ENCODE measurements at regions not wholly inside any gene's neighbourhood (a gene's known extent, or its start where the extent isn't known, plus 50 kb on each side); places are given as distances from the start of the nearest gene placed in this dataset.

GRCh38 chr7:25815711-25816110, 336.3 kb upstream of the NFE2L3 start:
- DNase-seq (ENCODE audit: low read depth): no peak
- TF ChIP-seq CTCF (conservative IDR thresholded peaks at IDR 0.05; ENCODE audit: low read depth, low read length): no peak
- no peak overlapping the region for H3K4me3 ChIP-seq (ENCODE audit: low read depth, low read length)

- TF ChIP-seq CTCF (conservative IDR thresholded peaks at IDR 0.05; ENCODE audit: low read depth, low read length): peak; percentile 61
These were observed 331.5 kb upstream of the NFE2L3 start for GRCh38 chr7:25820432-25821040.

GRCh38 chr7:25821225-25821624, 330.8 kb upstream of the NFE2L3 start:
- H3K4me3 ChIP-seq (ENCODE audit: low read depth, low read length): no peak overlapping the region
- no peak for TF ChIP-seq CTCF (conservative IDR thresholded peaks at IDR 0.05; ENCODE audit: low read depth, low read length)
- DNase-seq (ENCODE audit: low read depth): no peak

More at GRCh38 chr7:25820432-25821040, 331.5 kb upstream of the NFE2L3 start:
- peak; percentile 33 for DNase-seq (ENCODE audit: low read depth)
- no peak overlapping the region for H3K4me3 ChIP-seq (ENCODE audit: low read depth, low read length)

- no peak for DNase-seq (ENCODE audit: low read depth)
- no peak for TF ChIP-seq CTCF (conservative IDR thresholded peaks at IDR 0.05; ENCODE audit: low read depth, low read length)
These were observed 329.2 kb upstream of the NFE2L3 start for GRCh38 chr7:25822823-25823222.

GRCh38 chr7:25823571-25823970, 328.4 kb upstream of the NFE2L3 start:
- DNase-seq (ENCODE audit: low read depth): no peak
- H3K4me3 ChIP-seq (ENCODE audit: low read depth, low read length): no peak overlapping the region
- no peak for TF ChIP-seq CTCF (conservative IDR thresholded peaks at IDR 0.05; ENCODE audit: low read depth, low read length)

More at GRCh38 chr7:25822823-25823222, 329.2 kb upstream of the NFE2L3 start:
- H3K4me3 ChIP-seq (ENCODE audit: low read depth, low read length): no peak overlapping the region

- DNase-seq (ENCODE audit: low read depth): no peak
- no peak for TF ChIP-seq CTCF (conservative IDR thresholded peaks at IDR 0.05; ENCODE audit: low read depth, low read length)
- H3K4me3 ChIP-seq (ENCODE audit: low read depth, low read length): no peak overlapping the region
These were observed 323.5 kb upstream of the NFE2L3 start for GRCh38 chr7:25828468-25828867.

- no peak for TF ChIP-seq CTCF (conservative IDR thresholded peaks at IDR 0.05; ENCODE audit: low read depth, low read length)
These were observed 322.3 kb upstream of the NFE2L3 start for GRCh38 chr7:25829663-25830062.

More at GRCh38 chr7:25829663-25830062, 322.3 kb upstream of the NFE2L3 start:
- H3K4me3 ChIP-seq (ENCODE audit: low read depth, low read length): no peak overlapping the region
- DNase-seq (ENCODE audit: low read depth): no peak

Measured in choroid plexus epithelial cell (primary cell).